ENCODE measurements at regions not wholly inside any gene's neighbourhood (a gene's known extent, or its start where the extent isn't known, plus 50 kb on each side); places are given as distances from the start of the nearest gene placed in this dataset.
"Not testable (repeated sequence)": the region's sequence is repeated elsewhere in the genome, so short reads cannot be mapped to it uniquely, and the experiment has no call there.

DNA sequence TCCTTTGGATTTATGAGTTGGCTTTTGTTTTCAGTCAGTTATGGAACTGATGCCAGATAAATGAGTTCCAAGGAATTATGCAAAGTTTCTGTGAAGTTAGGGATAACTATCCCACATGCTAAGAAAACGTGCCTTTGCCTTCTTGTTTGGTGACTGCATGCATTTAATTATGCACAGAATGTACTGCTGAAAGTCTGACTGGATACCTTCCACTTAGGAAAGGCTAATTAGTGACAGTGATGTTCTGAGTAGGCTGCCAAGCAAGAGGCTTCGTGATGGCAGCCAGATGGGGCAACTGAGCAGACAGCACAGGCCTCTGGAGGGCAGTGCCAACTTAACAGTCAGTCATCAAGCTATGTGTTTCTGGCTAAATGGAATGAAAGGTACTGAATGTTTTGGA lies 289.9 kb downstream of the CD109 start:
- in situ Hi-C loops (cut with HindIII; ENCODE audit: low pct_unique_long_range_greater_than_20kb, low sequenced_read_pairs), result no loop called here
- DNase-seq (ENCODE audit: low read depth in 1 of 2, low spot score in 1 of 2), result peak; percentile 7 to 50
- TF ChIP-seq JUND (IDR thresholded peaks at IDR 0.05; ENCODE audit: low read depth), result no peak

DNA sequence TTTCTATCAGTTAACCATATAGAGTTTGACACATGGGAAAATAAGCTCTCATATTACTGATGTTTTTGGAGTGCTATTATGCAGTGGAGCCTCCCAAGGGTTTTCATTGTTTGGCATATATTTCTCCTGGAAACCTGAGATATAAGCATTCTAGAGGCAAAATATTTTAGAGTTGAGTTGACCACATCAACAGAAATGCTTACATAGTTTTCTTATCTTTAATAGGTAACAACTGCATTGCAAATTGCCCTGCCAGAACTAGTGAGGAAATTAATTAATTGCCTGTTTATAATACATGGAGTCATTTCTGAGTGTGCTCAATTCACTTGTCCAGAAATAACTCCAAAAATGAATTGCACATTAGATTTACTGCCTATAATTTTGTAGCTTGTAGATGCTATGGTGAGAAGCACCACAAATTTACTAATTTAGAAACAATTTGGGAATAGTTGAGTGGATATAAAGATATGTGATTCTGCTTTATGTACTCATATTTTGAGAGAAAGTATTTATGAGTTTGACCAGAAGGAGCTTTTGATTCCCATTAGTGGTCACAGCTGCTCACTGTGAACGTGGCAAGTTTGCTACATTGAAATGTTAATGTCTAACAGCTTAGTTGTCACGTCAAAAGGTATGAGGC lies 288.7 kb downstream of the CD109 start:
- TF ChIP-seq JUND (IDR thresholded peaks at IDR 0.05; ENCODE audit: low read depth), result no peak
- in situ Hi-C loops (cut with HindIII; ENCODE audit: low pct_unique_long_range_greater_than_20kb, low sequenced_read_pairs), result no loop called here
- no peak for DNase-seq (ENCODE audit: low read depth in 1 of 2, low spot score in 1 of 2)

DNA sequence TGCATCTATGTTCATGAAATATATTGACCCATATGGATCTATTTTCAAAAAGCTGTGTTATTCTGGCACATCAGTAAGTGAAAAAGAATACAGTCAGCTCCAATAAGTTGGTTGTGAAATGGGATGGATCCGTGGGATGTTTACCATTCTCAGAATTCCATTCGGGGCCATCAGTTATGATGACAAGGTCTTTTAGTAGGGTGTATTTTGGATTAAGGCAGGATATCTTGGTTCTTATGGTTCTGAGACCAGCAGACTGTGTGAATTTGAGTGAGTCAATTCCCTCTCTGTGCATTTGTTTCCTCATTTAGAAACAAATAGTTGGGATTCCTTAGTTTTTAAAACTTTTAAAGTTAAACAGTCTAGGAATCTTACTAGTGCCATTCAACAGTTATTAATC lies 287.4 kb downstream of the CD109 start:
- in situ Hi-C loops (cut with HindIII; ENCODE audit: low pct_unique_long_range_greater_than_20kb, low sequenced_read_pairs), result no loop called here

DNA sequence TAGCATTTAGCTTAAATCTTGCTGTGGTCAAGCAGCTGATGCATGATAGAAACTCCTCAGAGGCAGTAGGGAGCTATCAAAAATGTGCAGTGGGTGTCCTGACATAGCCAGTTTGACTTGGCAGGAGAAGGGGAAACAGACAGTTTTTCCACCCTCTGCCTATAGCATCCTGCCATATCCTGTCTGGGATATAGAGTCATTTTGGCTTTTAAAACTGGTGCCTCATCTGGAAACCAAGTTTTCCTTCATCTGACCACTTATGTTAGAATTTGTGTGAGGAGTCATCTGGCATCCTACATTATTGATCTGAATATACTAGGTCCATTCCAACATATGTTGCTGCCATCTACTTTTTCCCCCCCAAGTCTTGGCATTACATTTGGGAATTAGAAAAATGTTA lies 284.1 kb downstream of the CD109 start:
- DNase-seq (ENCODE audit: low read depth in 1 of 2, low spot score in 1 of 2), result no peak
- in situ Hi-C loops (cut with HindIII; ENCODE audit: low pct_unique_long_range_greater_than_20kb, low sequenced_read_pairs), result no loop called here
- TF ChIP-seq JUND (IDR thresholded peaks at IDR 0.05; ENCODE audit: low read depth), result no peak

More for the DNA sequence above, 287.4 kb downstream of the CD109 start:
- TF ChIP-seq JUND (IDR thresholded peaks at IDR 0.05; ENCODE audit: low read depth), result no peak
- no peak for DNase-seq (ENCODE audit: low read depth in 1 of 2, low spot score in 1 of 2)

DNA sequence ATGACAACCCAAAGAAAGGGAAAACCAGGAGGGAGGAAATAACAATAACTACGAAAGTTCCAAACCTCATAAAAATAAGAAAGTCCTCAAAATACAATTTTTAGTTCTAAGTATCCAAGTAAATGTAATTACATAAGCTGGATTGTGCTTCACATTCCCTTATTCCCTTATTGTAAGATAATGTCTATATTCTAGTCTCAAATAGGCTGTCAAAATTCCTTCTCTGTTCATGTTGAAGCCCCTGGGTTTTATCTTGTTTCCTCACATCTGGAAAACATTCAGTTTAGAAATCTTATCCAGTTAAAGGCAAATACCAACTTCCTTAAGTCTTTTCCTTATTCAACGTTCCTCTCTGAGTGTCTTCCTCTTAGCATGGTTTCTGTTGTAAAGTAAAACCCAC lies 282.3 kb downstream of the CD109 start:
- TF ChIP-seq JUND (IDR thresholded peaks at IDR 0.05; ENCODE audit: low read depth), result no peak
- in situ Hi-C loops (cut with HindIII; ENCODE audit: low pct_unique_long_range_greater_than_20kb, low sequenced_read_pairs), result no loop called here
- no peak for DNase-seq (ENCODE audit: low read depth in 1 of 2, low spot score in 1 of 2)

- in situ Hi-C loops (cut with HindIII; ENCODE audit: low pct_unique_long_range_greater_than_20kb, low sequenced_read_pairs); DNase-seq (ENCODE audit: low read depth in 1 of 2, low spot score in 1 of 2): not testable (repeated sequence)
Measured at GRCh38 chr6:73972518-73972917, 276.5 kb downstream of the CD109 start.

- peak; percentile 10 to 60 for DNase-seq (ENCODE audit: low read depth in 1 of 2, low spot score in 1 of 2)
- in situ Hi-C loops (cut with HindIII; ENCODE audit: low pct_unique_long_range_greater_than_20kb, low sequenced_read_pairs), result no loop called here
- TF ChIP-seq JUND (IDR thresholded peaks at IDR 0.05; ENCODE audit: low read depth), result no peak
Measured at GRCh38 chr6:73969971-73970970, 274.3 kb downstream of the CD109 start.

- in situ Hi-C loops (cut with HindIII; ENCODE audit: low pct_unique_long_range_greater_than_20kb, low sequenced_read_pairs), result no loop called here
- TF ChIP-seq JUND (IDR thresholded peaks at IDR 0.05; ENCODE audit: low read depth), result no peak
- no peak for DNase-seq (ENCODE audit: low read depth in 1 of 2, low spot score in 1 of 2)
Measured at GRCh38 chr6:73968221-73968757, 272.3 kb downstream of the CD109 start.

DNA sequence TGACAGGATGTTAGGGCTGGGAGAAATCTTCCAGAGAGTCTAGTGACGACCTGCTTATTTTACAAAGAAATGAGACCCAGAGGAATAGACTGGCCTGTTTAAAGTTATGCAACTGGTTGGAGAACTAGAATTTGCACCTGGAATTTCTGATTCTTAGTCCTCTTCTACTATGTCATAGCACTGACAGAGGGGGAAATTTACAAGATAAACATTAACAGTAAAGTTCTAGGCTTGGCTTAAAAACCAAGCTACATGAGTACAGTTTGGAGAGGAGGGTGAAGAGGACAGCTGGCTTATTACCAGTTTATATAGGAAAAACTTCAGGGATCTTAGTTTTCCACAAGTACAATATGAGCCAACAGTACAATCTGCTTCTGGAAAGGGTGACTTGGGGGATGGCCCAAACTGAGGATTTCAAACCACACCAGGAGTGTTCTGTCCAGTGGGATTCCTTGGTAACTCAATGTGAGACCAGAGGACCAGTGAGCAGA lies 269.6 kb downstream of the CD109 start:
- no peak for DNase-seq (ENCODE audit: low read depth in 1 of 2, low spot score in 1 of 2)
- no peak for TF ChIP-seq JUND (IDR thresholded peaks at IDR 0.05; ENCODE audit: low read depth)
- in situ Hi-C loops (cut with HindIII; ENCODE audit: low pct_unique_long_range_greater_than_20kb, low sequenced_read_pairs), result no loop called here

GRCh38 chr6:73964241-73964854 lies 268.3 kb downstream of the CD109 start:
- DNase-seq (ENCODE audit: low read depth in 1 of 2, low spot score in 1 of 2), result no peak
- TF ChIP-seq JUND (IDR thresholded peaks at IDR 0.05; ENCODE audit: low read depth), result no peak
- in situ Hi-C loops (cut with HindIII; ENCODE audit: low pct_unique_long_range_greater_than_20kb, low sequenced_read_pairs), result no loop called here

DNA sequence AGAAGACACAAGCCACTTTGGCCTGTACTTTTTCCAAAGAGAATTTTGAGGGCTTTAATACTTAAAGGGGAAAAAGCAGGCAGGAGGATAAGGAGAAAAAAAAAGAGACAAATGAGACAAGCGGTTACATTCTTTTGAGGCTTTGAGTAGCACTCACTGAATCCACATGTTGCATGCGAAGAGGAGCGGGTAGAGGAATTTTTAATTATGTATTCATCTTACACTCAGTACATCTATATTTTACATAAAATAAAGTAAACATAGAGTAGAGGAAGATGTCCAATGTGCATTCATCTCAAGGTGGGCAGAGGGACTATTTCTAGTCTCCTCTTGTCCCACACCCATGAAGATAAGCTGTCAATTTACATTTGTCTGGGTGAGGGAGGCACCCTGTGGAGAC lies 266.9 kb downstream of the CD109 start:
- in situ Hi-C loops (cut with HindIII; ENCODE audit: low pct_unique_long_range_greater_than_20kb, low sequenced_read_pairs), result no loop called here
- DNase-seq (ENCODE audit: low read depth in 1 of 2, low spot score in 1 of 2), result no peak
- TF ChIP-seq JUND (IDR thresholded peaks at IDR 0.05; ENCODE audit: low read depth), result no peak

GRCh38 chr6:73956305-73956704 lies 260.3 kb downstream of the CD109 start:
- in situ Hi-C loops (cut with HindIII; ENCODE audit: low pct_unique_long_range_greater_than_20kb, low sequenced_read_pairs), result no loop called here
- no peak for TF ChIP-seq JUND (IDR thresholded peaks at IDR 0.05; ENCODE audit: low read depth)
- no peak for DNase-seq (ENCODE audit: low read depth in 1 of 2, low spot score in 1 of 2)
